GM19351 (cell line): ENCODE measurements at regions not wholly inside any gene's neighbourhood (a gene's known extent, or its start where the extent isn't known, plus 50 kb on each side); places are given as distances from the start of the nearest gene placed in this dataset.
"Not testable (repeated sequence)": the region's sequence is repeated elsewhere in the genome, so short reads cannot be mapped to it uniquely, and the experiment has no call there.

Experiments used
- ATAC-seq: cut with Tn5 transposase; IDR thresholded peaks from one replicate; pipeline ENCODE4 v1.9.1; 2021; ENCODE audit warnings: mild to moderate bottlenecking, moderate library complexity; ENCODE audit not compliant: unreplicated experiment

DNA sequence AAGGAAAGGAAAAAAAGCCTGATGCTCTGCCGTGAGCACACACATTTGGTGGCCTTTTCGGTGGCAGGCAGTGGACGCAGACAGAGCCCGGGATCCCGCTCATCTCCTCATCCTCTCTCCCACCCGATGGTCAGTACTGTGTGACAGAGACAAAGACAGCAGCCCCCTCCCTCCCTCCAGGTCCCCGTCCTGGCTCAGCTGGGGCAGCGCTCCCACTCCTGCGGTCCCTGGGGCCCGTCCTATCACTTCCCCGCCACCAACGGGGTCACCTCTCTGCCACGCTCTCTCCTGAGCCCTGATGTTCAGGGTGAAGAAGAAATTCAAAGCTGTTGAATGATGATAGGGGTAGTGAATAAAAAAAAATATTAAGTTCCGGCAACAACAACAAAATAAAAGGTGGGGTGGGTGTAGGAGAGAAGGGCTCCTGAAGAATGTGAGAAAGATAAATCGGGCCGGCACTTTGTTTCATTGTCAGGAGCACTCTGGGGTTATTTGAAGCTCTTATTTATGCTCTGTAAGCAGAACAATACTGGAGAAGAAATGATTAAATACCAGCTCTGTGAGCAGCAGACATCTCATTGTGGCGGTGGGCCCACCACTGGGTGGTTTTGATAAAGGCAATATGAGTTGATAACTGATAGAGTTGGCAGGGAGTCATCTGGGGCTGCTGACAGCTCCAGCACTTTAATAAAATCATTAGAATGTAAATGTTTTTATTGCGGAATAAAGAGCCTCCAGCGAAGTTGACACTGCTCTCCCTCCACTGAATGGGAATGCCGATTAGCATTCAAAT lies 417.7 kb downstream of the IRX1 start:
- no peak for ATAC-seq

DNA sequence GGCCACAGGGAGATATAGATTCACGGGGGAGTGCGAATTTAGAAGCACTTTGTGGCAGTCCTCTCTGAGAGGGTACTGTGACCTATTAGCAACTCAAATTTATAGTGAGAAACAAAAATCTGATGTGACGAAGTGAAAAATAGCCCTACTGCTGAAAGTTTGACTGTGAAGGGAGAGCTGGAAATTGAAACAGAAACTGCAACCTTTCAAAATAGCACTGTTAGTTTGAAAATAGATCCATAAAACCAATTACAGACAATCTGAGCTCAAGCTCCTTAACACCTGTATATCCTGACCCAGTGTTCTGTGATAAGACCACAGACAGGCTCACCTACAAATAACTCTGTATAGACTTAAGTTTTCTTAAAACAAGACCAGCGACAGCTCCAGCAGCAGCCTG lies 420.1 kb downstream of the IRX1 start:
- ATAC-seq: no peak

DNA sequence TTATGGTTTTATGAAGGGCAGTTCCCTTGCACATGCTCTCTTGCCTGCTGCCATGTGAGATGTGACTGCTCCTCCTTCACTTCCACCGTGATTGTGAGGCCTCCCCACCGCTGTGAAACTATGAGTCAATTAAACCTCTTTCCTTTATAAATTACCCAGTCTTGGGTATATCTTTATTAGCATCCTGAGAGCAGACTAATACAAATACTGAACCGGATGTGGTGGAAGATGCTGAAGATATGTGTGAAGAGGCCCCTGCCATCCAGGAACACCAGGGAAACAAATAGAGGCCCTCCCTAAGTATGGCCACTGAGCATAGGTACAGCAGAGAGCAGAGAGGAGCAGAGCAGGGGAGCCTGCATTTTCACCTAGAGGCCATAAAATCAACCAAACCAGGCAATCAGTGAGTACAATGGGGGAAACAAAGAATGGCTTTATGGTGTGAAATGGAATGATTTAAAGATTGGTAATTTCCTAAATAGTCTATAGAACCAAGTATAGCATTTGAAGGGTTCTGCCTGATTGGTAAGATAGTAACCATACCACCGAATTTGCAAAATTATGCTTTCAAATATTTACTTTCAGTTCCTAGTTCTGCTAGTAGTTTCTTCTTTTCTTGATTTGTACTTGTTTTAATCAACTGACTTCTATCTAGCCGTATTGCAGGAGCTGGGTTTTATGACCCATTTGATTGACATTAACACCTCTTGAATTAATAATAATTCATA lies 421.6 kb downstream of the IRX1 start:
- ATAC-seq: no peak

DNA sequence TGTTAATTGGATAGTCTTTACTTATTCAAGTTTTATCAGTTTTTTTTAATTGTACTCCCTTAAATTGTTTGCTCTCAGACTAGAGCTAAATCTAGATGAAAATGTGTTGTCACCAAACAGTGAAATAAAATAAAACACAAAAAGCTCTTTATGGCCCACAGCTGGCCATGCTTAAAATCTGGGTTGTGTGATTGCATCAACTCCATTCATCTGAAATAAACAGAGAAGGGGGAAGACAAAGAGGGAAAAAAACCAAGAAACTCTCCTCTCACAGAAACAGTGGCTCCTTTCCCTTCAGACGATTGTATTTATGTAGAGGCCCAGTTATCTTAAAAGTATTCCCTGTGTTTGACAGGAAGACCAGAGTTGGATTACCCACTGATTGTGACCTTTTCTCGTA lies 422.4 kb downstream of the IRX1 start:
- no peak for ATAC-seq

DNA sequence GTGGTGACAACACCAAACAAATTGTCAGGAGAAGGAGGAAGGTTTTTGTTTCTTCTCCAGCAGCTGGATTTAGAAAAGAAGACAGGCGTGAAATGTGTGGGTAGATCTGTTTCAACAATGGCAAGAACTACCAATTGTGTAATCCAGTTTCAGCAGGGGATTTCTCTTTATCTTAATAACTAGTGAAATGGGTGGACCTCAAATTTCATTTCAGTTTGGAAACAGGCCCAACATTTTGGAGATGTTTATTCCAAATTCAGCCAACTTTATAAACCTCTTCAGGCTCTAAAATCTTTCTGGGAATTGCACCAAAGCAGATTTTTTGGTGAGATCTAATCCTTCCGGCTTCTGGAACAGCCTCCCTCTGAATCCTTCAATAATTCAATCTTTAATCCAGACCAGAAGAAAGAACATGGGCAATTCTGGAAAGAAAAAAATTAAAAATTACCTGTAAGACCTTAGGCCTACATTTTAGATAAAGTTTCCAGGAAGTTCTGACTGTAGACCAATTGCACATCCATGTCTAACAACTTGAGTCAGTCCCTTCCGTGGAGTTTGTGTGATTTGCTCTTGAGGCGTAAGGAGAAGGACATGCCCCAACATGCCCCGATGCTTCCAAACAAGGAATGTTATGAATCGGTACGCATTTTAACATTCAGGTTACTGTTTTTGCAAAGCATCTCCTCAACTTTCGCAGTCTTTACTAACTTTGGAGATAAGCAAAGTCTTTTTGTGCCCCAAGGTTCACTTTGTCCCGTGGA lies 423.6 kb downstream of the IRX1 start:
- ATAC-seq: no peak

DNA sequence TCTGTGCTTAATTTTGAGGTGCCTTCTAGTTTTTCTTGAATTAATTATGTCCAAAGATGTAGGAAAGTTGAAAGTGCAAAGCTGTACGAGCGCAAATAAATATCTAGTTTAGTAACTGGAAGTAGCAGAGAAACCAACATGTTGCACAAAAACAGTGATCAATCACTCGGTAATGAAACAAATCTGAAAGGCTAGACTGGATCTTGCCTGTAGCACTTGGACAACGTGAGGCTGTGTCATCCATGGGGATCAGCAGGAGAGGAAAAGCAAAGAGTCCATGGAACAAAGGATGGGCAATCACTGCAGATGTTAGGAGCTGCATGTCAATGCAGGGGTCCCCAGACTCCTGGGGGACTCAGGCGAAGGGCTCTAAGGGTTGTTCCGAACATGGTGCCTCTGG lies 424.2 kb downstream of the IRX1 start:
- ATAC-seq: no peak

DNA sequence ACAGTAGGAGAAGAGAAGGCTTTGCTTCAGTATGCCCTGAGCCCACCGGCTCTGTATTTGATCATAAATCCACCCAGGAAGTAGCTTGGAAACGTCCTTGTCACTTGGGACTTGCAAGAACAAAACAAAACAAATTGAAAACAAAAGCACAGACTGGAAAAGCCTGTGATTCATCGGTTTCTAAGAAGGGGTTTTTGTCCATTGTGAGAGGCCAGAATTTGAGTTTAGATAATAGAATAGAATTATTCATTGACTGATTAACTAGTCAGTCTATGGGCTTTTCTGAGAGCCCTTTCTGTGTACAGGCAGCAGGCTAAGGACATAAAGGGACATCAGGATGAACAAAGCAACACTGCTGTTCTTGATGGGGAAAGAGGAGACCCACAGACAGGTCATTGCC lies 424.8 kb downstream of the IRX1 start:
- ATAC-seq: no peak

DNA sequence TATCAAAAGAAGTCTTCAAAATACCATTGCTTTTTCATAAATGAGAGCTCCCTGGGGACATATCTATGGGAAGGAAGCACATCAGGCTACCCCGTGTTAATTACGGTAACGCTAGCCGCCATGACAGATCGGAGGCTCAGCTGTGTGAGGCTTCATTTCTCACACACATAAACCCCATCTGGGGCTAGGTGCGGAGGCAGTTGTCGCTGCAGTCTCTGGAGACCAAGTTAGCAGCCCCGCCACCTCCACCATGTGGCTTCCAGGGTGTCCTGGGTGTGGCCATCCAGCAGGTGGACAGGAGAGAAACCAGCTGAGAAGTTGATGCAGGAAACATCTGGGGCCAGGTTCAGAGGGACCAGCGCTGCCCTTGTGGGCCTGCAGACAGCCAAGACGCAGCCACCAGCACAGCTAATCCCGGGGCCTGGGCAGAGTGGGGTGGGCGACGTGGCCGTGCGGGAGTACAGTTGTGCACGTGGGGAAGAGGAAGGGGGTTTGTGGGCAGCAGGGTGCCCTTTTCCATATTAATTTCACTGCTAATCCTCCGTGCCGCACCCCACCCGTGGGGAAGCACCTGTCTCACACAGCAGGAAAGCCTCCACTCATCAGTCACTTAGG lies 426.5 kb downstream of the IRX1 start:
- ATAC-seq: no peak

DNA sequence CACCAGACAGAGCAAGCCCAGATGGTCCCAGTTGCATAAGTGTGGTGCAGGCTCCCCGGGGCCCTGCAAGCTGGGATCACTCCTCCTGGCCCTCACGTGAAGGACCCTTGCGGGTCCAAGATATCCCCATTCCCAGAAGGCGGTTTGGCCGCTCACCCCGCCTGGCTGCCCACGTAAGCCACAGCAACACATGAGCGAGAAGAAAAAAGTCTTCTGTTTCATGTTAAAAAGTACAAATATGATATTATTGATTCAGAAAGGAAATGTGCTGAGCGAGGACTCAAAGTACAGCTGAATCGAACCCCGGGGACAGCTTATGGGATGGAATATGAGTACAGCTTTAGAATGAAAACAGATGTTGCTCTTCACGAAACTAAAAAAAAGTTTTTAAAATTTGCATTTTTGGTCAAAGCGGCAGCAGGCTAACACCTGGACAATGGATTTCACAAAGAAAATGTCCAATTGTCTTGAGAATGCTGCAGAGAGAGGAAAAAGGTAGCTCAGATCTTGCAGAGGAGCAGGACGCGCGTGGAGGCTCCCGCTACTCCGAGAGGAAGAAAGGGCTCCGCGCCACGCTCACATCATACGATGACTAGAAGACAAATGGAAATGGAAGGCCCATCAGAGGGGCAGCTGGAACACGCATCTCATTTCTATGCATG lies 427.6 kb downstream of the IRX1 start:
- no peak for ATAC-seq

DNA sequence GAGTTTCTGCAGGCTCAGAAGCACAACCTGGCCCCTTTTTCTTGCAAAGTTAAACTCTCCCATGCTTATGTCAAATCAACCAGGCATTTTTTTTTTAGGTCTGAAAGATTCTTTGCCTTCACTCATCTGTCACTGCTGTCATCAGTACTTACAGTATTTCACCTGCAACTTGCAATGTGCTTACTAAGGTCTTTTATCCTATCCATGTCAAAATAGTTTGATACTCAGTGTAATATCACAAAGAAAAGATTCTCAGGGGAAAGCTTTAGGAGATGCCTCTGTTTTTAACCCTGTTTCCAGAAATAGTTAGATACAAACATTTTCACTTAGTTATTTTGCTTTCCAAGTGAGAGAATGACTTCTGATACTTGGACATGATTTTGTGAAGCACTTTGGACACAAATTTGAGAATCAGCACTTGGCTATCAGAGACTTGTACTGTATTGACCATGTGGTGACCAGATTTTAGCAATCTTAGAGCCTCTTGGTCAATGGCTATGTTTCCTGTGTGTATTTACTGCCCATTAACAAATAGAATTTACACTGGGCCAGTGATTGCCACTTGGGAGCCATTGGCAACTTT lies 428.2 kb downstream of the IRX1 start:
- ATAC-seq: no peak

DNA sequence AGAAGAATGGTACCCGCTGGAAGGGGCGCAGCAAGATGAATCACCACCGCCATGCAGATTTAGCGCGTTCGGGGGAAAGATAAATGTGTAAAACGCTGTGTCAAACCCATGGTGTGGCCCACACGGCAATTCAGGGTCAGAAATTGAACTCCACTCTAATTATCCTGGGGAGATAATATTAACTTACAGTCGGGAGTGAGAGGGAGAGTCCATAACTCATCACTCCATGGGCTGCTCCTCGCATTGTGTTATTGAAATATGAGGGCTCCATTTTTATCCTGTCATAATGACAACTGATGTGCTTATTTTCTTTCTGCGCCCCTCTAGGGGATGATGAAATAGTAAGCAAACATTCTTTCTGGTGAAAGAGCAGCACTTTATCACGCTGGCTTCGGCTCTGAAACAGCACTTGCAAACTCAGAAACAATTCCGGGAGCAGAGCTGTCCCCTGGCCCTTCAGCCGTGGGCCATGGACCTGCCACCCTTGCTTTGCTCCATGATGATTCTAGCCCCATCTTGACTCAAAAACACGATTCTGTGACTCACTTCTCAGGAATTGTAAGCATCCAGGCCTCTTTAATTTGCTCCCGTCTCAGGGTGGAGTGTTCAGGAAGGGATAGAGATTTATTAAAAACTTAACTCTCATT lies 431.6 kb downstream of the IRX1 start:
- ATAC-seq: no peak

DNA sequence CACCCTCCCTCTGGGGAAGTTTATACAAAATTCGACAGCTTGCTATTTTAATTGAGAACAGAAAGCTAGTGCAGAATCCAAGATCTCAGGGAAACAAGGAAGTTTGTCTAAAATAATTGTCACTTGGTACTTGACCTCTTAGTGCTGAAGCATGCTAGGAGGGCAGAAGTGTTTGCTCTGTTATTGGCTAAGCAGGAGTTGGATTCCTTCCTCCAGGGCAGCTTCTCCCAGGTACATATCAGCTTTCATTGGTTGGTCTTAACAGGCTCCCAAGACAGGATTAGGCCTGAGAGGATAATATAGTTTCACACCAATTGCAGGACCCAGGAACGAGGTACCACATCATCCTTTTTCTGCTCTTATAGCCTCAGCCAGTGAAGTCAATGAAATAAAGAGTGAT lies 432.8 kb downstream of the IRX1 start:
- ATAC-seq: no peak

DNA sequence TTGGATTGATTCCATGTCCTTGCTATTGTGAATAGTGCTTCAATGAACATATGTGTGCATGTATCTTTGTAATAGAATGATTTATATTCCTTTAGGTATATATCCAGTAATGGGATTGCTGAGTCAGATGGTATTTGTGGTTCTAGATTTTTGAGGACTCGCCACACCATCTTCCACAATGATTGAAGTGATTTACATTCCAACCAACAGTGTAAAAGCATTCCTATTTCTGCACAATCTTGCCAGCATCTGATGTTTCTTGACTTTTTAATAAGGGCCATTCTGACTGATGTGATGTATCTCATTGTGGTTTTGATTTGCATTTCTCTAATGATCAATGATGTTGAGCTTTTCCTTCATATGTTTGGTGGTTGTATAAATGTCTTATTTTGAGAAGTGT lies 437.9 kb downstream of the IRX1 start:
- not testable (repeated sequence) for ATAC-seq

DNA sequence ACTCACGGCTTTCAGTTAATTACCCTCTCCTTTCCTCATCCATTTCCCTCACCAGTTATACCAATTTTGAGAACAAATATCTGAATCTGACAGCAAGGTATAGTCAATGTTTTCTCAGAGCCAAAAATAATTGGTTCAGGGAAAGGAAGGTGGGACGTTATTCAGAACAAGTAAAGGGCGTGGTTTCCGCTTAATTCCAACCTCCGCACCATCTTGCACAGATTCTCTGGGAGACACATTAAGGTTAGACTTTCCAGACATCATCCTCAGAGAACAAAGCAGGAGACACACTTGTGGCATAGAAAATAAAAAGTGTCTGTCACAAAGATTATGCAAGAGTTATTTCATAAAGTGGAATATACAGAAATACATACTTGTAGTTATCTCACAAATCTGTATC lies 441.2 kb downstream of the IRX1 start:
- no peak for ATAC-seq

DNA sequence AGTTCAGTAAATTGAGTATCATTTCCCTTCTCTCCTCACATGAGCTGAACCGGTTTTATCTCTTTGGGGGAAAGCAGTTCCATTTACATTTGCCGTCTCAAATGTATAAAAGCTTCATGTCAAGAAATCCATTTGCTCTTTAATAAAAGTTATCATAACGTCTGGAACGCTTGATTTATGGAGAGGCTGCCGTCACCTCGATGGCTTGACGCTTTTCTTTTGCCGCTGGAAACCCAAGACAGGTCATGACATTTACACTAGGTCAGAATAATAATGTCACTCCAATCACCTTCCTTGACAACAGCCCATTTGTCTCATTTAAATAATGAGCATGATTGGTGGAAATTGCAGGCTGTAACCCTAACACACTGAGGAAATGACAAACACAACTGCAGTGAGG lies 443.4 kb downstream of the IRX1 start:
- ATAC-seq: no peak

DNA sequence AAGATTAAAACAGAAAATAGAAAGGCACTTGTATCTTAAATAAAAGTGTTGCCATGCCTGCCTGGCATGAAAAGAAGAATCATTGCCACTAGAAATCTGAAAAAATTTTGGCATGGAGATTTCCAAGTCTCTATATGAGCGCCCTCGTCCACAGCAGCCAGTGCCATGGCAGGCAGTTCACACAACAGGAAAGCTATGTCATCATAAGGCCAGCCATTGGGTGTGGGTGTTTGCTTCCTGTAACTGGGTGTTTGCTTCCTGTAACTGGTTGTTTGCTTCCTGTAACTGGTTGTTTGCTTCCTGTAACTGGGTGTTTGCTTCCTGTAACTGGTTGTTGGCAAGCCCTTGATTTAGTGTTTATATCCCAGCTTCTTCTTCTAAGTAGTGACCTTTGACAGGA lies 446.7 kb downstream of the IRX1 start:
- ATAC-seq: no peak

DNA sequence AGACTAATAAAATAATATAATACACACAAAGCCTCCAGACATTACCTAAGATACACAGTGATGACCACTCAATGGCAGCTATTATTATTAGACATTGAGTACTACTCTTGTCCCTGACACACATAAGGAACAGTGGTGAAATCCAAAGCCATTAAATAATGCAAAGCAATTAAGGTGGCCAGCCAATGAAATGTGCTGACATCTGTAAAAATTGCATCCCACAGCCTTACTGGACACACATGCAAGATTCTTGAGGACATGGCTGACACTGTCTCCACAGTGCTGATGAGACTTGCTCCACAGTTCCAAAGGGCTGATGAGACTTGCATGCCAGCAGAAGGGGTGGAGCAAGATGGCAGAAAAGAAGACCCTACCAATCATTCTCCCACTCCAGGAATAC lies 447.5 kb downstream of the IRX1 start:
- no peak for ATAC-seq

DNA sequence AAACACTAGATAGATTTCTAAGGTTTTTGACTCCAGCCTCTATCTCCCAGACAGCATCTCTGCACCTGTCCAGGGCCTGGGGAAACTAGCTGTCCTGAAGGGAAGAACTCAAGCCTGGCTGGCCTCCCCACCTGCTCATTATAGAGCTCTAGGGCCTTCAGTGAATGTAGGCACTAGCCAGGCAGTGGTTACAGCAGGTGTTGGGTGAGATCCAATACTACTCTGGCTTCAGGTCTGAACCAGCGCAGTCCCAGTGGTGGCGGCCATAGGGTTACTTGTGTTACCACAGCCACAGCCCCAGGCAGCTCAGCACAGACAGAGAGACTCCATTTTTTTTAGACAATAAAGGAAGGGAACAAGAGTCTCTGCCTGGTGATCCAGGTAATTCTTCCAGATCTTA lies 449.2 kb downstream of the IRX1 start:
- no peak for ATAC-seq

DNA sequence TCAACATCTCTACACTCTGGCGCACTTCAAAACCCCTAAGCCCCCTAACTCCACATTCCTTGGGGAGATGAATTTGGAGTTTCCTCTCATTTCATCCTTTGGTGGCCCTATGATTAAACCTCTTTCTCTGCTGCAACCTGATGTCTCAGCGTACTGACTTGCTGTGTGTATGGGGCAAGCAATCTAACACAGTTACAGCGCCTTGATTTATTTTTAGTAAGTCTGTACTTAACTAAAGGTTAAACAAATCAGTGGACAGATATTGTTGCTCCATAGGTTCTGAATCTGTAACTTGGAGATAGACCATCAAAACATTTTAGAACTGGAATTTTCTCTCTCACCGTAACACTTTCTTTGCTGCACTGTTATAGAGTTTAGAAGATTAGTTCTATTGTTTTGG lies 452.8 kb downstream of the IRX1 start:
- ATAC-seq: no peak

DNA sequence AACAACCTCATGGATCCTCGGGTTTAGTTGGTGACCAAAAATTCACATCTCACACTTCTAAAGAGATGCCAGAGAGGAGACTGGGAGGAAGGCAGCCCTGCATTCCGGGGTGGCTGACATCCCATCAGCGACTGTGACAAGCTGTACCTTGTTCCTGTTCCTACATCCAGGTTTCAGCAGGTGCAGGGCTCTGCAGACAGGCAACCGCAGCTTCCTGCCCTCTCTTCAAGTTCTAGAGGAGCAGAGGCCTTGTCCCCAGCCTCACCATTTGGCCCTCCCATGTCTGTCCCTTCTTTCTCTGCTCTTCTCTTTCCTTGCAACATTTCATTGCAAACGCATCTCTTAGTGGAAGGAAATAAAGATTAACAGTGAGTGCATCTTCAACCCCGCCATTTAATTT lies 454.6 kb downstream of the IRX1 start:
- ATAC-seq: no peak
